Globus pallidus (tissue), 1 donor: ENCODE measurements at regions not wholly inside any gene's neighbourhood (a gene's known extent, or its start where the extent isn't known, plus 50 kb on each side); places are given as distances from the start of the nearest gene placed in this dataset.
A peak's percentile ranks its signal among the peaks of the same experiment; 100 is the strongest.
"Not testable (repeated sequence)": the region's sequence is repeated elsewhere in the genome, so short reads cannot be mapped to it uniquely, and the experiment has no call there.

Experiments used
- DNase-seq: peaks from one replicate; pipeline ENCODE4 v3.0.0-alpha.2; 2015; ENCODE audit warnings: low spot score

GRCh38 chr2:10183146-10183675 lies 60.7 kb downstream of the RRM2 start:
- no peak for DNase-seq

- no peak for DNase-seq
Measured at GRCh38 chr2:10184421-10184820, 61.9 kb downstream of the RRM2 start.

GRCh38 chr2:10185046-10185445 lies 62.5 kb downstream of the RRM2 start:
- peak; percentile 24 for DNase-seq

- no peak for DNase-seq
Measured at GRCh38 chr2:10185755-10186154, 63.2 kb downstream of the RRM2 start.

- DNase-seq, result no peak
Measured at GRCh38 chr2:10186868-10187535, 64.5 kb downstream of the RRM2 start.

GRCh38 chr2:10187661-10188060 lies 65.1 kb downstream of the RRM2 start:
- no peak for DNase-seq

- DNase-seq, result no peak
Measured at GRCh38 chr2:10188211-10188610, 65.7 kb downstream of the RRM2 start.

- no peak for DNase-seq
Measured at GRCh38 chr2:10188729-10189305, 66.3 kb downstream of the RRM2 start.

GRCh38 chr2:10190255-10190654 lies 67.7 kb downstream of the RRM2 start:
- DNase-seq, result no peak

GRCh38 chr2:10190737-10191532 lies 68.4 kb downstream of the RRM2 start:
- no peak for DNase-seq

- DNase-seq, result no peak
Measured at GRCh38 chr2:10191554-10191953, 69.0 kb downstream of the RRM2 start.

GRCh38 chr2:10192392-10193015 lies 70.0 kb downstream of the RRM2 start:
- DNase-seq, result no peak

- no peak for DNase-seq
Measured at GRCh38 chr2:10193276-10193795, 70.8 kb downstream of the RRM2 start.

- DNase-seq, result no peak
Measured at GRCh38 chr2:10193851-10194820, 71.6 kb downstream of the RRM2 start.

- DNase-seq, result no peak
Measured at GRCh38 chr2:10195278-10196109, 73.0 kb downstream of the RRM2 start.

GRCh38 chr2:10196110-10196892 lies 73.8 kb downstream of the RRM2 start:
- no peak for DNase-seq

- no peak for DNase-seq
Measured at GRCh38 chr2:10196948-10197696, 74.6 kb downstream of the RRM2 start.

GRCh38 chr2:10197697-10198076 lies 75.1 kb downstream of the RRM2 start:
- no peak for DNase-seq

GRCh38 chr2:10198482-10198881 lies 75.9 kb downstream of the RRM2 start:
- not testable (repeated sequence) for DNase-seq
